Ectodermal cell (in vitro differentiated cells): ENCODE measurements at regions not wholly inside any gene's neighbourhood (a gene's known extent, or its start where the extent isn't known, plus 50 kb on each side); places are given as distances from the start of the nearest gene placed in this dataset.
"Not testable (repeated sequence)": the region's sequence is repeated elsewhere in the genome, so short reads cannot be mapped to it uniquely, and the experiment has no call there.

ENCODE experiments used
- H3K27ac ChIP-seq: 2 replicates; pipeline ENCODE4 v1.7.0; 2013; ENCODE audit warnings: mild to moderate bottlenecking, low read depth, low read length; ENCODE audit not compliant: insufficient read depth, poor library complexity, severe bottlenecking
- H3K27me3 ChIP-seq: 2 replicates; pipeline ENCODE4 v1.7.0; 2013; ENCODE audit warnings: mild to moderate bottlenecking, low read length; ENCODE audit not compliant: insufficient read depth, control insufficient read depth, poor library complexity, severe bottlenecking
- H3K36me3 ChIP-seq: one replicate; pipeline ENCODE4 v1.7.0; 2013; ENCODE audit warnings: low read length; ENCODE audit not compliant: control insufficient read depth, insufficient read depth
- H3K4me1 ChIP-seq: one replicate; pipeline ENCODE4 v1.7.0; 2013; ENCODE audit warnings: low read length; ENCODE audit not compliant: control insufficient read depth, insufficient read depth
- H3K4me3 ChIP-seq: 2 replicates; pipeline ENCODE4 v1.7.0; 2013; ENCODE audit warnings: low read depth, low read length, control low read depth; ENCODE audit not compliant: insufficient read depth
- H3K9me3 ChIP-seq: 2 replicates; pipeline ENCODE4 v1.7.0; 2013; ENCODE audit warnings: mild to moderate bottlenecking, low read length, moderate library complexity; ENCODE audit not compliant: control insufficient read depth
- WGBS, 2 experiments: methylation state at CpG; one replicate each; pipeline ENCODE4 v1.1.7; 2013; ENCODE audit warnings: missing lambda C conversion rate in 2 of 2; 5-methylcytosine and 5-hydroxymethylcytosine counted together

DNA sequence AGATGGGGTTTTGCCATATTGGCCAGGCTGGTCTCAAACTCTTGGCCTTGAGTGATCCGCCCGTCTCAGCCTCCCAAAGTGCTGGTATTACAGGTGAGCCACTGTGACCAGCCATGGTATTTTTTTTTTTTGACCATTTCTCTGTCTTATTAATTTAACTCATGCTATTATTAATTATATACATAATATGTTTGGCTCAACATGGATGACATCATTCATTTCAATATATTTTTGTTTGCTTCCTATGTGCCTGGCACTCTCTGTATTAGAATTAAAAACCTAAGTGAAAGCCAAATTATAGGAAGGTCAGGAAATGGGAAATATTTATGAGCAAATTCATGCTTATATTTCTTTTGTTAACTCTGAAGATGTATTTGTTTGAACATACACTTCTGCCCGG, 55.8 kb upstream of the AKIRIN2 start:
- H3K27me3 ChIP-seq = no peaks in the 10 kb centered on the region
- no peaks in the 10 kb centered on the region for H3K9me3 ChIP-seq
- H3K4me3 ChIP-seq = no peak overlapping the region
- peaks cover 6% of the 10 kb centered on the region for H3K4me1 ChIP-seq
- no peaks in the 10 kb centered on the region for H3K36me3 ChIP-seq
- no peak overlapping the region for H3K27ac ChIP-seq
- WGBS, 2 experiments = 85 to 92% methylated on average over 3 of the region's 3 CpGs

DNA sequence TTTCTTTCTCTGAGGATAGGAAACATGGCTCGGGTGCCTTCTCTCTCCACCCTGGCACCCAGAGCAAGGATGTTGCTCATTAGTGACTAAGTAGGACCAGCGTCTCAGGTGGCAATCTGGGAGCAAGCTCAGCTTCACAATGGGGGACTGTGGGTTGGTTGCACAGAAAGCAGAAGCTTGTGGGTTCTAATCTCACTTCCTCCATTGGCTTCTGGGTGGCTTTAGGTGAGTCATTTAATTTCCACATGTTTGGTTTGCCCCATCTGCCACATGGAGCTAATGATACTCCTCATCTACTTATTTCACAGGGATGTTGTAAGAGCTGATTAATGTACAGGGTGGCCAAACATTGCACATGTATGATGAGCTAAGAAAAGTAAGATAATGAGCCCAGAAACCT, 54.8 kb upstream of the AKIRIN2 start:
- H3K4me1 ChIP-seq = peaks cover 6% of the 10 kb centered on the region
- 83 to 91% methylated on average over 2 of the region's 2 CpGs for WGBS, 2 experiments
- H3K27me3 ChIP-seq = no peaks in the 10 kb centered on the region
- H3K36me3 ChIP-seq = no peaks in the 10 kb centered on the region
- H3K27ac ChIP-seq = no peak overlapping the region
- no peak overlapping the region for H3K4me3 ChIP-seq
- H3K9me3 ChIP-seq = no peaks in the 10 kb centered on the region

DNA sequence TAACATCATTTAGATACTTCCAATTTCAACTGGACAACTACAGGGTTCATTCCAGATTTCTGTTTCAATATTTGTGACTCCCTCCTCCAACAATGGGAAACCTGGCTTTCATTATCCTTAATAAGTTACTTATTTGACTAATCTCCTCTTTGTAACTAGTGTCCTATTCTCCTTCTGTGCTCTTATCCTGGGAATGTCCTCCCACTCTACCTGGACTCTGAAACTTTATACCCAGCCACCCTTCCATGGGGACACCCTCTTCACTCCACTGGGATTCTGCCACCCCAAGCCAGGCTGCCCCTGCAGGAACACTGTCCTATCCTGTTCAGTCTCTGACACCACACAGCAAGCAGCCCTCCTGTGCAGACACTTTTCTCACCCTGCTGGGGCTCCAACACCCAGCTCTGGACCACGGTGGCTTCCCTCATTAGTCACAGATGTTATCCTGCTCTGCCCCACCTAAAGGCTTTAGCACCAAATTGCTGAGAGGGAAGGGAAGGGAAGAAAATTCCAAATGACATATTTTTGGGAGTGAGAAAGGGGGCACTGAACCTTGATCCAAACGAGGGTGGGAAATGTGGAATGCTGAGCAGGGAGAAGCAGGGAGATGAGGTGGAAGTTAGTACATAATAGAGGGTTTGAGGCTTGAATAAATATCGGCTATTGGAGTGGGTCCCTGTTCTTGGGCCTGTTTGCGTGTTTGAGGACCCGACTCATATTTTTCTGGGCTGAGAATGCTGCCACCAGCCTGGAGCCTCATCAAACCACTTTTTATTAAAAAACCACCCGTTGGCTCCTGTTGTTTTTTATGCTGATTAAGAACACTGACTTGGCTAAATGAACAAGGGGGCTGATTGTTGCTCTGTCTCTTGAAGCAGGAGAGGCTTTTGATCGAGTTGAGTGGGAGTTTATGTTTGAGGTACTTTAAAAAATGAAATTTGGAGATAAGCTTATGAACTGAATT, 54.0 kb upstream of the AKIRIN2 start:
- no peak overlapping the region for H3K4me3 ChIP-seq
- 65% methylated on average over 7 of the region's 7 CpGs for WGBS, 2 experiments
- H3K27me3 ChIP-seq = no peaks in the 10 kb centered on the region
- H3K9me3 ChIP-seq = no peaks in the 10 kb centered on the region
- H3K27ac ChIP-seq = no peak overlapping the region
- H3K4me1 ChIP-seq = peaks cover 6% of the 10 kb centered on the region
- no peaks in the 10 kb centered on the region for H3K36me3 ChIP-seq

DNA sequence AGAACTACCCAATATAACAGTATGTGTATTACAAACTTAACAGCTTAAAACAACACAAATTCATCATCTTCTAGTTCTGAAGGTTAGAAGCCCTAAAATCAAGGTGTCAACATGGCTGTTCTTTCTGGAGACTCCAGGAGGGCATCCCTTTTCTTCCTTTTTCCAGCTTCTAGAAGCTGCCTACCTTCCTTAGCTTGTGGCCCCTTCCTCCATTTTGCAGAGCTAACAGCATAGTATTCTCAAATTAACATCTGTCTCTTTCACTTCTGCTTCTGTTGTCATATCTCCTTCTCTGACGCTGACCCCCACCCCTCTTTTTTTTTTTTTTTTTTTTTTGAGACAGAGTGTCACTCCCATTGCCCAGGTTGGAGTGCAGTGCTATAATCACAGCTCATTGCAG, 52.8 kb upstream of the AKIRIN2 start:
- Histone ChIP-seq H3K4me3 (no peak overlapping the region), H3K27me3 (no peaks in the 10 kb centered on the region), H3K9me3 (no peaks in the 10 kb centered on the region), H3K4me1 (peaks cover 6% of the 10 kb centered on the region), H3K36me3 (no peaks in the 10 kb centered on the region), H3K27ac (no peak overlapping the region)
- 100% methylated on average over 1 of the region's 1 CpG for WGBS, 2 experiments

DNA sequence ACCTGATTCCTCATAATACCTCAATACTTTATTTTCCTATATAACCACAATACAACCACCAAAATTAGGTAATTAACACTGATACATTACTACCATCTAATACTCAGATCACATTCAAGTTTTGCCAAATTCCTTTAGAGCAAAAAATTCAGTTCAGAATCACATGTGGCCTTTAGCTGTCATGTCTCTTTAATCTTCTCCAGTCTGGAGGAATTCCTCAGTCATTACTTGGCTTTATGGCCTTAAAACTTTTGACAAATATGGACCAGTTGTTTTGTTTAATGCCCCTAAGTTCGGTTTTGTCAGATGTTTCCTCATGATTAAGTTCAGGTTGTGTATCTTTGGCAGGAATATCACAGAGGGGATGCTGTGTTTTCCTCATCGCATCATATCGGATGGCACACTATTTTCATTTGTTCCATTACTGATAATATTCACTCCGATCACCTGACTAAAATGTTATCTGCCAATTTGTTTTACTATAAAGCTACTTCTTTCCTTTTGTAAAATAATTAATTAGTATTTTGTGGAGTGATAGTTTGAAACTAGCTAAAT, 51.2 kb upstream of the AKIRIN2 start:
- H3K4me3 ChIP-seq = no peak overlapping the region
- H3K4me1 ChIP-seq = peaks cover 6% of the 10 kb centered on the region
- WGBS, 2 experiments = 76 to 94% methylated on average over 3 to 4 of the region's 4 CpGs
- no peaks in the 10 kb centered on the region for H3K9me3 ChIP-seq
- H3K27ac ChIP-seq = no peak overlapping the region
- H3K36me3 ChIP-seq = no peaks in the 10 kb centered on the region
- H3K27me3 ChIP-seq = no peaks in the 10 kb centered on the region

DNA sequence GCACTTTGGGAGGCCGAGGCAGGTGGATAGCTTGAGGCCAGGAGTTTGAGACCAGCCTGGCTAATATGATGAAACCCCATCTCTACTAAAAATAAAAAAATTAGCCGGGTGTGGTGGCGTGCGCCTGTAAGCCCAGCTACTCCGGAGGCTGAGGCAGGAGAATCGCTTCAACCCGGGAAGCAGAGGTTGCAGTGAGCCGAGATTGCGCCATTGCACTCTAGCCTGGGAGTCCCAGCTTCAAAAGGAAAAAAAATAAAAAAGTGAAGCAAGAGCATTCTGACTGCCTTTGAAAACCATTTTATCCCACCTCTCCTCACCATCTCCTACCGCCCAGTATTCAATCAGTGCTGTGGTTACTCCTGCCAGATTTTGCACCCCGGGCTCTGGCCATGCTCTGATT, 50.5 kb upstream of the AKIRIN2 start:
- H3K27me3 ChIP-seq, H3K4me3 ChIP-seq, H3K4me1 ChIP-seq, H3K36me3 ChIP-seq, H3K27ac ChIP-seq, H3K9me3 ChIP-seq: not testable (repeated sequence)
- WGBS, 2 experiments = 92 to 94% methylated on average over 11 of the region's 11 CpGs
